GM12874 (cell line): ENCODE measurements at regions not wholly inside any gene's neighbourhood (a gene's known extent, or its start where the extent isn't known, plus 50 kb on each side); places are given as distances from the start of the nearest gene placed in this dataset.

Source experiments
- CTCF ChIP-seq: IDR thresholded peaks from 2 replicates; pipeline ENCODE4 v1.5.1; 2011; ENCODE audit warnings: low read depth, mild to moderate bottlenecking, control low read depth, low read length, moderate library complexity; ENCODE audit not compliant: insufficient read depth

- TF ChIP-seq CTCF, result no peak
These were observed 683.3 kb upstream of the CXADR start for GRCh38 chr21:16829532-16829931.

DNA sequence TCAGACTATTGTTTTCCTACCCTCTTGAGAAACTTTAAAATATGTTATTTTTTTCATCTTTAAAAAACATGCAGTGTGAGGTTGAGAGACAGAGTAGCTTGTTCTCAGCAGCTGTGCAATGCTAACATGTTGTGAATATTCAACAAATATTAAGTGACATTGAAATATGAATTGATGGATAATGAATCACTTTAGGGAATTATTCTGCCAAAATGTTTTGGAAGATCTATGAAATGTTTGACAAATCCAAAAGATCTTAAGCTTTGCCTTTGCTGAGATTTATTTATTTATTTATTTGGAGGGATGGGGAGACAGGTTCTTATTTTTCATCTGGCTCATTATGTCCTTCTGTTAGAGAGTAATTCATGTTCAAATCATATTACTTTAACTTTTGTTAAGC is 680.1 kb upstream of the CXADR start:
- TF ChIP-seq CTCF, result no peak

- TF ChIP-seq CTCF, result no peak
These were observed 678.1 kb upstream of the CXADR start for GRCh38 chr21:16834791-16835190.

DNA sequence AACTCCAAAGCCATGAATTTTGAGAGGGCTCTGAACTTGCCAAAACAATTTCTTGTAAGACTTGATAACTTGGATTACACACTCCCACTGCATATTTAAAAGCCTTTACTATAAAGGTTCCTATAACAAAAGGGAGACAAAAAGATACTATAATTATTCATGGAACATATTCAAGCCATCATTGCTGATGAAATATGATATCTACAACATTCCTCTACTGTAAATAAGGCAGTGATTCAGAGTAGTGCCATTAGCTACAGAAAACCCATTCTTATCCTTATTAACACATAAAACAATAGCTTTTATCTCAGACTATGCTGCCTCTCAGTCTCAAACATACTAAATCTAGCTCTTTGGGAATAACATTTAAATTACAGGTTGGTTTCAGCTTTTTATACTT is 675.5 kb upstream of the CXADR start:
- no peak for TF ChIP-seq CTCF

DNA sequence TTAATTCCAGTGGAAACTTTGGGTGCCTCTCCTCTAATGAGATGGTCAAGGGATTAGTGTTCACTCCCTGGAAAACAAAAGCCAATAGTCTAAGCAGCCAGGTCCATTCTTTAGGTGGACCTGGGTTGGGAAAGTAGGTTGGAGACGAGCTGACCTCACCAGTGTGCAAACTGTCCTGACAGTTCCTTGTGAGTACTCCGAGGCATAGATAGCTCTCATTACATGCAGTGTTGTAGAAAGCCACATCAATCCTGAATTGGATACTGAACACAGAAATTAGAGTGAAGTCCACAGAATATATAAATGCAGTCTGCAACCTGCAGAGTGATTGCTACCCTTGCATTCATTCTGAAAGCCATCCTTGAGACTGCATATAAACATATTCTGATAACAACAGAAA is 675.1 kb upstream of the CXADR start:
- no peak for TF ChIP-seq CTCF

GRCh38 chr21:16838331-16838730 is 674.5 kb upstream of the CXADR start:
- TF ChIP-seq CTCF, result no peak

DNA sequence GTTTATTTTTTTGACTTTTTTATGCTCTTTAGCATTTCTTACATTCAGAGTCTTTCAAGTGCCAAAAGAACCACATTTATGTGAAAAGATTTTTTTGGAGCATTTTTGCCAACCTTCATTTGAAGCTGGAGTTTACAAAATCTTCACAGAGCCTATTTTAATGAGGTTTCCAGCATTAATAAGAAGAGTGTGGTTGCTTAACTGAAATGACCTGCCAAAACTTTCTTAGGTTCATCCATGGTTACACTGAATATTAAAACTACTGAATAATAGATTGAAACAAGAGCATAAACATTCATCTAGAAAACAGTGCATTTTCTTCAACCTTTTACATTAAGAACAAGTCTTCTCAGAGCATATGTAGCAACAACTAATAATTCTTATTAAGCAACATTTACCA is 672.3 kb upstream of the CXADR start:
- TF ChIP-seq CTCF, result no peak

GRCh38 chr21:16841975-16842695 is 670.7 kb upstream of the CXADR start:
- no peak for TF ChIP-seq CTCF
